NB4 (cell line): ENCODE measurements at regions not wholly inside any gene's neighbourhood (a gene's known extent, or its start where the extent isn't known, plus 50 kb on each side); places are given as distances from the start of the nearest gene placed in this dataset.

ENCODE experiments used
- DNase-seq: peaks from one replicate; pipeline ENCODE4 v3.0.0; 2010; ENCODE audit warnings: low read depth
- H3K4me3 ChIP-seq: one replicate; pipeline ENCODE4 v1.5.1; 2011; ENCODE audit warnings: mild to moderate bottlenecking, low read depth, low read length, moderate library complexity
- CTCF ChIP-seq: IDR thresholded peaks from one replicate; pipeline ENCODE4 v1.5.1; 2012; ENCODE audit warnings: low read depth, low read length
- MAX ChIP-seq: IDR thresholded peaks from 2 replicates; pipeline ENCODE4 v1.6.1; 2011; ENCODE audit warnings: low read depth, low read length
- MYC ChIP-seq: IDR thresholded peaks from 2 replicates; pipeline ENCODE4 v1.6.1; 2011; ENCODE audit warnings: low read depth, low read length
- POLR2A ChIP-seq: IDR thresholded peaks from 2 replicates; pipeline ENCODE4 v1.6.1; 2011; ENCODE audit warnings: mild to moderate bottlenecking; ENCODE audit not compliant: insufficient read length; ENCODE audit errors: extremely low read depth

- DNase-seq: no peak
Observed at GRCh38 chr5:82595113-82595512, 317.0 kb upstream of the RPS23 start.

GRCh38 chr5:82594097-82594496, 315.9 kb upstream of the RPS23 start:
- TF ChIP-seq POLR2A: no peak
- no peak for TF ChIP-seq CTCF
- TF ChIP-seq MAX: no peak
- no peak for TF ChIP-seq MYC

More at GRCh38 chr5:82595113-82595512, 317.0 kb upstream of the RPS23 start:
- TF ChIP-seq POLR2A: no peak
- TF ChIP-seq CTCF: no peak
- no peak for TF ChIP-seq MYC
- no peak for TF ChIP-seq MAX
- H3K4me3 ChIP-seq: no peak overlapping the region

GRCh38 chr5:82593481-82593880, 315.3 kb upstream of the RPS23 start:
- TF ChIP-seq POLR2A (no peak), MYC (no peak), CTCF (no peak), MAX (no peak)
- no peak overlapping the region for H3K4me3 ChIP-seq
- no peak for DNase-seq

More at GRCh38 chr5:82594097-82594496, 315.9 kb upstream of the RPS23 start:
- DNase-seq: no peak
- H3K4me3 ChIP-seq: no peak overlapping the region

GRCh38 chr5:82591021-82591515, 312.9 kb upstream of the RPS23 start:
- H3K4me3 ChIP-seq: no peak overlapping the region
- TF ChIP-seq POLR2A: no peak
- no peak for TF ChIP-seq MYC
- TF ChIP-seq MAX: no peak
- no peak for TF ChIP-seq CTCF
- no peak for DNase-seq

- TF ChIP-seq MAX (no peak), MYC (no peak), CTCF (no peak)
- DNase-seq: no peak
- H3K4me3 ChIP-seq: no peak overlapping the region
Observed at GRCh38 chr5:82590112-82590511, 312.0 kb upstream of the RPS23 start.
